ENCODE measurements at regions not wholly inside any gene's neighbourhood (a gene's known extent, or its start where the extent isn't known, plus 50 kb on each side); places are given as distances from the start of the nearest gene placed in this dataset.

DNA sequence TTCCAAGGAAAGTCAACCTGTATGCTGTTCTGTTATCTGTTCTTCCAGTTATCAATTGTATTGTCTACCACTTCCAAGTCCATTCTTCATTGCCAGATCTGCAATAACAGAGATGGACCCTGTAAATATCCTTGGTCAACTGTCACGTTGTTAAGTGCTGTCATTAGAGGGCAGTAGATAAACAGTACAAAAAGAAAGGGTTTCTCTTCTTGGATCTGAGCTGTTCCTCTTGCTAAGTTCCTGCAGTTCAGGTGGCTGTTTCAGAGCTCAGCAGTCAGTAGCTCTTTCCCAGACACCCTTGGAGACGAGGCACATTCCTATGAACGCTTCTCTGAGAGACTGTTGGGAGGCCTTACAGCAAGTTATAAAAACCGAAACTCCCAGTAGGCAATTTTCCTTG is 957.1 kb upstream of the CHAC2 start:
- ChIA-PET POLR2A (no interaction called here), CTCF (no interaction called here)
- DNase-seq (no peak), ATAC-seq (no peak)
- intact Hi-C loops (cut with DNase I, micrococcal nuclease), result no loop called here
- Mint-ChIP-seq H3K4me3 (no peak overlapping the region), H3K9me3 (ENCODE audit: low read depth) (peaks cover 8% of the 10 kb centered on the region), H3K36me3 (ENCODE audit: low read depth) (no peaks in the 10 kb centered on the region), H3K27me3 (no peaks in the 10 kb centered on the region), H3K27ac (no peak overlapping the region), H3K4me1 (no peaks in the 10 kb centered on the region)

DNA sequence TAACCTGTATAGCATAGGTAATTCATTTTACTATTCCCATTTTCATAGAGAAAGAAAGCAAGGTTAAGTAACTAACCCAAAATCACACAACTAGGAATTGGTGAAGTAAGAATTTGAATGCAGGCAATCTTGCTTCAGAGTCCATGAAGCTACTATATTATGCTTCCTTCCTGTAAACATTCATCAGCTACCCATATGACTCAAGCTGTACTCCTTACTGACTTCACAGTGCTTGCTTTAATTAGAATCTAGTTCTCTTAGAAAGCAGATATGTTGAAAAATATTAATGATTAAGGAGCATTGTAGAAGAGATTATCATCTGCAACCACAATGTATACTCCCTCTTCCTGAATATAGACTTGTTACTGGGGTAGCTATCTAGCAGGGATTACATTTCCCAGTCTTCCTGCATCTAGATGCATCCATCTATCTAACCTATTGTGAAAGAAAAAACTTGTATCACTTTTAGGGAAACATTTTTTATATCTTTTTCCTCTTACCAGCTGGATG is 961.6 kb upstream of the CHAC2 start:
- no peak overlapping the region for H3K4me3 Mint-ChIP-seq
- H3K27ac Mint-ChIP-seq, result no peak overlapping the region
- no peaks in the 10 kb centered on the region for H3K27me3 Mint-ChIP-seq
- H3K36me3 Mint-ChIP-seq (ENCODE audit: low read depth), result no peaks in the 10 kb centered on the region
- ChIA-PET POLR2A (no interaction called here), CTCF (no interaction called here)
- intact Hi-C loops (cut with DNase I, micrococcal nuclease), result no loop called here
- H3K4me1 Mint-ChIP-seq, result no peaks in the 10 kb centered on the region
- DNase-seq, result no peak
- peaks cover 7% of the 10 kb centered on the region for H3K9me3 Mint-ChIP-seq (ENCODE audit: low read depth)
- ATAC-seq, result no peak

DNA sequence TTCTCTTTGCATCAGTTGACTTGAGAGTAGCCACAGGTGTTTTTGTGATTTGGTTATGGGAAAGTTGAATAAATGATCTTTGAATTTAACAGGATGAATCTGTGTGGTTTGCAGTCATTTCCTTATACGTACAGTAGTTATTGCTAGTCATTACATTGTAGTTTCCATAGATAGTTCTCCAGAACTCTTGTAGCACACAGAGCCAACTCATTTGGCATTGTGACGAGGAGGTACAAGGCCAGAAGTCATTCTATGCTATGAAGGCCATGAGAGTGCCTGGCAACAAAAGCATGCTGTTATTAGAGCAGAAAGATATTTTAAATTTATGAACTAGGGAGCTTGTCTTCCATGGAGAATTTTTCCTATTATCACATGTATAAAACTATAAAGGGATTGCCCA is 973.0 kb upstream of the CHAC2 start:
- POLR2A ChIA-PET, result no interaction called here

DNA sequence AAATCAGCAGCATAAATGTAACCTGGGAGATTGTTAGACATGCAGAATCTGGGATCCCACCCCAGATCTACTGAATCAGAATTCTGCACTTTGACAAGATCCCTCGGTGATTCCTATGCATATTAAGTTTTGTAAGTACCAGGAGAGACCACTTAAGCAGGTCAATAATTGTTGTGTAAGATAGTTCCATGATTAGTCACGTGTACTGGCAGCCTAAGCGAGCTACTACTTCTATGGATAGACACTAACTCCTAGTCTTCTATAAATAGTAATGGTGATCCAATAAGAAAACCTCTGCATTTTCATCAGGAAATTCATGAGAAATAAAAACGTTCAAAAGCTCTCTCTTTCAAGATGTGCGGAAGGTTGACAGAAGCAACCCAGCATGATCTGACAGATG is 988.2 kb upstream of the CHAC2 start:
- Mint-ChIP-seq H3K9me3 (ENCODE audit: low read depth) (peaks cover 11% of the 10 kb centered on the region), H3K27me3 (no peaks in the 10 kb centered on the region), H3K4me1 (no peaks in the 10 kb centered on the region), H3K27ac (no peak overlapping the region), H3K36me3 (ENCODE audit: low read depth) (no peaks in the 10 kb centered on the region), H3K4me3 (no peak overlapping the region)
- intact Hi-C loops (cut with DNase I, micrococcal nuclease), result no loop called here
- ChIA-PET POLR2A (interaction anchor here (0.6 kb wide), 1 partner anchor 310 kb away, joined by 9 read pairs; no protein-coding TSS in a partner anchor), CTCF (no interaction called here)
- no peak for ATAC-seq
- DNase-seq, result no peak

More for the DNA sequence above, 973.0 kb upstream of the CHAC2 start:
- Mint-ChIP-seq H3K4me1 (no peaks in the 10 kb centered on the region), H3K9me3 (ENCODE audit: low read depth) (peaks cover 5% of the 10 kb centered on the region), H3K4me3 (no peak overlapping the region), H3K27me3 (no peaks in the 10 kb centered on the region), H3K36me3 (ENCODE audit: low read depth) (no peaks in the 10 kb centered on the region), H3K27ac (no peak overlapping the region)
- intact Hi-C loops (cut with DNase I, micrococcal nuclease), result no loop called here
- DNase-seq, result no peak
- ATAC-seq, result no peak
- CTCF ChIA-PET, result interaction anchor here (0.7 kb wide), 1 partner anchor 1066 kb away, joined by 3 read pairs; no protein-coding TSS in a partner anchor

DNA sequence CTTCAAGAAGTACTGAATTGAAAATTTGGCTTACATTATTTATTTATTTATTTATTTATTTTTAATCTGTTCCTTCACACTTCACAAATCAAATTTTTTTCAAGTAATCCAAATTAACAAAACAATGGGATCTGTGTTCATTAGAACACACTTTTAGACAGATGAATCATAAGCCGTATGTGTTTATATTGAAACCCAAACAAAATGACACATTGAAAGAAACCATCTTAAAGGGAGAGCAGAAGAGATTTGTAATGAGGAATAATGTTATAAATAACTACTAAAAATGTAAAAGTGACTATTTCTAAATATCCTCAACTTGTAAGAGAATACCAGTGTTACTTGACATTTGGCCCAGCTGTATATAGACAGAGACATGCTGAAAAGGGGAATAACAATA is 991.0 kb upstream of the CHAC2 start:
- Mint-ChIP-seq H3K4me3 (no peak overlapping the region), H3K4me1 (no peaks in the 10 kb centered on the region), H3K27me3 (no peaks in the 10 kb centered on the region), H3K9me3 (ENCODE audit: low read depth) (peaks cover 12% of the 10 kb centered on the region), H3K27ac (no peak overlapping the region), H3K36me3 (ENCODE audit: low read depth) (no peaks in the 10 kb centered on the region)
- DNase-seq, result no peak
- no peak for ATAC-seq
- ChIA-PET POLR2A (no interaction called here), CTCF (no interaction called here)
- intact Hi-C loops (cut with DNase I, micrococcal nuclease), result no loop called here

DNA sequence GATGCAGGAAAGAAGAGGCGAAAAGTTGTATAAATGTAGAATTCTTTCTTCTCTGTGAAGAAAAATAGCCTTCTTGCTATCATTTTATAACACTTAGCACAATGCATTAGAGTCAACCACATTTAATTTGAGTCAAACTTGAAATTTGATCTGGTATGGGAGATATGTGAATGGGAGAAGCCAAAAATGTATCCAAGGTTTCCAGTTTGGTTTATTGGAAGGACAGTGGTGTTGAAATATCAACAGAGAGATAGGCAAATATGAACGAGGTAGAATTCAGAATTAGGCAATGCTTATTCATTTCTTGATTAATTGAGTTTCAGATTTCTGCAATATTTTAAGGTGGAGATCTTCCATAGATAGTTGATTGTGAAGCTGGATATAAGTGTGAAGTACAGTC is 991.9 kb upstream of the CHAC2 start:
- Mint-ChIP-seq H3K27ac (no peak overlapping the region), H3K27me3 (no peaks in the 10 kb centered on the region), H3K4me1 (no peaks in the 10 kb centered on the region), H3K36me3 (ENCODE audit: low read depth) (no peaks in the 10 kb centered on the region), H3K9me3 (ENCODE audit: low read depth) (peaks cover 14% of the 10 kb centered on the region), H3K4me3 (no peak overlapping the region)
- ATAC-seq, result no peak
- ChIA-PET CTCF (no interaction called here), POLR2A (no interaction called here)
- DNase-seq, result no peak
- intact Hi-C loops (cut with DNase I, micrococcal nuclease), result no loop called here

DNA sequence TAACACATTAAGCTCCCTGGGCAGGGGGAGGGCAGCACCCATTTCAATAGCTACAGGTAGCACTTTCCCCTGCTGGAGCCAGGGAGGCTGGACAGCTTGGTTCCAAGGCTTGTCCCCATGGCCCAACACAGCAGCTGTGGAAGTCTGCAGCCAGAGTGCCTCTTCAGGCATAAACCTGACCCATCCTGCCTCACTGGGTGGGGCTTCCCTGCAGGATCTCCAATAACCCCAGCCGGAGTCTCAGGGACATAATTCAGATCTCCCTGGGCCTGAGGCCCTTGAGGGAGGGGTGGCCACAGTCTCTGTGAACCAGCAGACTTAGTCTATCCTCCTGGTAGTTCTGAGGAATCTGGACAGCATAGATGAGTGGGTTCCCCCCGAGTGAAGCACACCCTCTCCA is 1001.9 kb upstream of the CHAC2 start:
- intact Hi-C loops (cut with DNase I, micrococcal nuclease), result no loop called here
- H3K27ac Mint-ChIP-seq, result no peak overlapping the region
- no peaks in the 10 kb centered on the region for H3K36me3 Mint-ChIP-seq (ENCODE audit: low read depth)
- no peak overlapping the region for H3K4me3 Mint-ChIP-seq
- no peaks in the 10 kb centered on the region for H3K4me1 Mint-ChIP-seq
- H3K27me3 Mint-ChIP-seq, result no peaks in the 10 kb centered on the region
- no peak for DNase-seq
- peaks cover 8% of the 10 kb centered on the region for H3K9me3 Mint-ChIP-seq (ENCODE audit: low read depth)
- ATAC-seq, result no peak
- ChIA-PET CTCF (interaction anchor here (0.6 kb wide), 1 partner anchor 30 kb away, joined by 3 read pairs; no protein-coding TSS in a partner anchor), POLR2A (no interaction called here)

DNA sequence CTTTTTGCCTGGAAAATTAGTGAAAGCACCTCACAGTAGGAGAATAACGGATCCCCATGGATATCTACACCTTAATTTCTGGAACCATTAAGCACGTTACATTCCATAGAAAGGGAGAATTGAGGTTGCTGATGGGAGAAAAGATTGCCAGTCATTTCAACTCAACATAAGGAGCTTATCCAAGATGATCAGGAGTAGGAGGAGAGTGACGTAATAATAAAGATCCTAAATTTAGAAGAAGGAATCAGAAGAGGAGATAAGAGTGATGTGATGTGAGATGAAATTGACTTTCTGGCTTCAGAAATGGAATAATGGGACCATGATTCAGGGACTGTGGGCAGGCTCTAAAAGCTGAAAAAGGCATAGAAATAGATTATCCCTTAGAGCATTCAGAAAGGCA is 1017.8 kb upstream of the CHAC2 start:
- H3K9me3 Mint-ChIP-seq (ENCODE audit: low read depth), result peaks cover 9% of the 10 kb centered on the region
- CTCF ChIA-PET, result no interaction called here
- ATAC-seq (no peak), DNase-seq (no peak)
- no peak overlapping the region for H3K4me3 Mint-ChIP-seq
- no peaks in the 10 kb centered on the region for H3K27me3 Mint-ChIP-seq
- intact Hi-C loops (cut with DNase I, micrococcal nuclease), result no loop called here
- POLR2A ChIA-PET, result no interaction called here
- no peaks in the 10 kb centered on the region for H3K36me3 Mint-ChIP-seq (ENCODE audit: low read depth)
- H3K27ac Mint-ChIP-seq, result no peak overlapping the region
- no peaks in the 10 kb centered on the region for H3K4me1 Mint-ChIP-seq

DNA sequence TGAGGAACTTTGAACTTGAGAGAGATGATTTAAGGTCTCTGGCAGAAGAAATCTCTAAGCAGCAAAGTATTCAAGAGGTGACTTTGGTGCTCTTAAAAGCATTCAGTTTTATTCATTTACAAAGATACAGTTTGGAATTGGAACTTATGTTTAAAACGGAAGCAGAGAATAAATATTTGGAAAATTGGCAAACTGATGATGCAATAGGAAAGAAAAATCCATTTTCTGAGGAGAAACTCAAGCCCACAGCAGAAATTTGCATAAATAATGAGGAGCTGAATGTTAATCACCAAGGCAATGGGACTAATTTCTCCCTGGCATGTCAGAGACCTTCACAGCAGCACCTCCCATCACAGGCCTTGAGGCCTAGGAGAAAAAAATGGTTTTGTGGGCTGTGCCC is 1022.5 kb upstream of the CHAC2 start:
- H3K27me3 Mint-ChIP-seq, result no peaks in the 10 kb centered on the region

DNA sequence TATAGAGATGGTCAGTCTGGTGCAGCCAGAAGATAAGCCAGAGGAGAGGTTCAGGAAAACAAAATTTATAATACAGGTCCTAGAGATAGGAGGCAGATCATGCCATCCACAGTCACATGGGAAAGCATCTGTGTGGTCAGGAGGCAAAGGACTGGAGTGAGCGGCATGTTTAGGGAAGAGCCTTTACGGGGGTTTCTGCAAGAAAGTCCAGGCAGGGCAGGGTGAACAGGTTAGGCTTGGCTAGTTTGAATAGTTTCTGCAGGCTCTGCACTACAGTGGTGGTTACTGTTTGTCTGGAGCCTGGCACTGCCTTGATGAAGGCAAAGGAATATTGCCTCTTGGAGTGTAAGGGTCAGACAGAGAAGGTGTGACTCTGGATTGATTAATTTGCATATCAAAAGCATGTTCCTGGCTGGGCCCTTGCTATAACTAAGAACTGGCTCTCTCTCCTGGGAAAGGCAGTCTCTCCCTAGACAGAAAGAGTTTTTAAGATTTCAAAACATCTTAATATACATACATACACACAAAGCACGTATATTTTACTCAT is 1034.7 kb upstream of the CHAC2 start:
- Mint-ChIP-seq H3K36me3 (ENCODE audit: low read depth) (no peaks in the 10 kb centered on the region), H3K9me3 (ENCODE audit: low read depth) (peaks cover 9% of the 10 kb centered on the region), H3K4me1 (no peaks in the 10 kb centered on the region), H3K27ac (no peak overlapping the region), H3K27me3 (no peaks in the 10 kb centered on the region), H3K4me3 (no peak overlapping the region)
- ATAC-seq (no peak), DNase-seq (no peak)
- CTCF ChIA-PET, result no interaction called here
- intact Hi-C loops (cut with DNase I, micrococcal nuclease), result no loop called here
- POLR2A ChIA-PET, result no interaction called here

More for the DNA sequence above, 1022.5 kb upstream of the CHAC2 start:
- no peak for ATAC-seq
- no peak for DNase-seq
- Mint-ChIP-seq H3K4me1 (no peaks in the 10 kb centered on the region), H3K27ac (no peak overlapping the region), H3K36me3 (ENCODE audit: low read depth) (no peaks in the 10 kb centered on the region), H3K4me3 (no peak overlapping the region), H3K9me3 (ENCODE audit: low read depth) (peaks cover 9% of the 10 kb centered on the region)
- CTCF ChIA-PET, result no interaction called here
- intact Hi-C loops (cut with DNase I, micrococcal nuclease), result no loop called here
- POLR2A ChIA-PET, result no interaction called here

DNA sequence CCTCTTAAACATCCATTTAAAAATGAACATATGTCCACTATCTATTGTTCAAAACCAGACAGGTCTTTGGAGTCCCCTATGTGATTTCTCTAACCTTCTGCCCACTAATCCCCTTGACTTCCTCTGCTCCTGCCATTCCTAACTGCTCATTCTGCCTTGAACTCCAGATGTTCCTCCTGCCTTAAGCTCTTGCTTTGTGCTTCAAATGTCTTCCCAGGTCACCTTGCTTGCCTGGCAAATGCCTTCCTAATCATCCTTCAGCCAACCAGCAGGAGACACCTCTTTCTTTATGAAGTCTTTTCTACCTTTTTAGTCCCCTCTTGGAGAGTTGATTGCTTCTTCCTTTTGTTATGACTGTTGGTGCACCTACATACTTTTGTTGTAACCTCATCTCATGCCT is 1043.0 kb upstream of the CHAC2 start:
- ATAC-seq (no peak), DNase-seq (no peak)
- CTCF ChIA-PET, result no interaction called here
- Mint-ChIP-seq H3K36me3 (ENCODE audit: low read depth) (no peaks in the 10 kb centered on the region), H3K9me3 (ENCODE audit: low read depth) (peaks cover 15% of the 10 kb centered on the region), H3K4me1 (no peaks in the 10 kb centered on the region), H3K4me3 (no peak overlapping the region), H3K27me3 (no peaks in the 10 kb centered on the region), H3K27ac (no peak overlapping the region)
- POLR2A ChIA-PET, result no interaction called here
- intact Hi-C loops (cut with DNase I, micrococcal nuclease), result no loop called here

DNA sequence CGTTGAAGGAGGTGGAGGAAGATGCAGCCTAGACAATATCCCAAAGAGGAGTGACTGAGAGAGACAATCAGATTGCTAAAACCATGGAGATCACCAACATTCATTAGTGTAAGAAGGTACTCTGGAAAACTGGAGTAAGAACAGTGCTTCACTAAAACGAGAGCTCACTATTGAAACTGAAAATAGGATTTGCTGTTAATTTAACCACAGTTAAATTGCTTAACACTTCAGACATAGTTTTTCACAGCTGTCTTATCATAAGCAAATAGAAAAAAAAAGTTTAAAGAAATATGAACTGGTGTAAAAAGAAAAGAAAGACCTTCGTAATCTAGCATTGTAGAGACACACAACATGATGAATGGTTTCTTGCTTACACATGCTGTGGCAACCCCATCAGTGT is 1049.8 kb upstream of the CHAC2 start:
- ATAC-seq (no peak), DNase-seq (no peak)
- no peaks in the 10 kb centered on the region for H3K4me1 Mint-ChIP-seq
- H3K9me3 Mint-ChIP-seq (ENCODE audit: low read depth), result no peaks in the 10 kb centered on the region
- CTCF ChIA-PET, result interaction anchor here (1.0 kb wide), 1 partner anchor 9 kb away, joined by 3 read pairs; no protein-coding TSS in a partner anchor
- H3K27ac Mint-ChIP-seq, result no peak overlapping the region
- H3K4me3 Mint-ChIP-seq, result no peak overlapping the region
- H3K27me3 Mint-ChIP-seq, result no peaks in the 10 kb centered on the region
- POLR2A ChIA-PET, result no interaction called here
- H3K36me3 Mint-ChIP-seq (ENCODE audit: low read depth), result no peaks in the 10 kb centered on the region
- intact Hi-C loops (cut with DNase I, micrococcal nuclease), result no loop called here

Data from activated CD4-positive, alpha-beta T cell treated with anti-CD3 and anti-CD28 coated beads for 36 hours (primary cell).